HCT116 (cell line): ENCODE measurements at regions not wholly inside any gene's neighbourhood (a gene's known extent, or its start where the extent isn't known, plus 50 kb on each side); places are given as distances from the start of the nearest gene placed in this dataset.

Experiments
- ATAC-seq: fragments of 200-7000 bp; cut with Tn5 transposase; 2 replicates; pipeline ENCODE4 v1.9.1; 2020; ENCODE audit warnings: mild to moderate bottlenecking, moderate library complexity
- BruUV-seq: library from RNA; stranded (reverse); fragments of 400-500 nt; replicated peaks from 2 replicates; lab custom pipeline; 2021; lab: Mats Ljungman, UMichigan
- CTCF ChIA-PET: fragments of 300-600 bp; sonication (Branson Sonifier 250); formaldehyde crosslinking; loops from one replicate; lab custom pipeline; 2021; ENCODE audit warnings: antibody characterized with exemption; lab: Charles Lee
- POLR2A ChIA-PET: fragments of 300-600, 350-600 bp; sonication (Branson Sonifier 250); formaldehyde crosslinking; loops from one replicate; lab custom pipeline; 2021; ENCODE audit warnings: antibody characterized with exemption; lab: Charles Lee
- RAD21 ChIA-PET, 2 experiments: fragments of 300-600 bp; sonication (Branson Sonifier 250); formaldehyde crosslinking; loops; one replicate each; lab custom pipeline; 2023; ENCODE audit warnings: low total read pairs in 2 of 2; ENCODE audit not compliant: uncharacterized antibody in 2 of 2, unreplicated experiment in 2 of 2, low non-redundant PET in 1 of 2; lab: Charles Lee
- DNase-seq: peaks from one replicate; pipeline ENCODE4 v3.0.0-alpha.2; 2010; ENCODE audit warnings: low read depth, low spot score
- H2AFZ ChIP-seq: fragments of 200-600 bp; shearing (Covaris generic), sonication (generic); 2 replicates; pipeline ENCODE4 v1.6.1; 2017; ENCODE audit warnings: low read depth, mixed run types, mixed read lengths, antibody characterized with exemption, low read length; ENCODE audit not compliant: poor library complexity, severe bottlenecking
- H3K27ac ChIP-seq: 2 replicates; pipeline ENCODE4 v1.5.1; 2012; ENCODE audit warnings: low read depth, low read length
- H3K27me3 ChIP-seq: fragments of 200-600 bp; sonication (generic); 2 replicates; pipeline ENCODE4 v1.6.1; 2016; ENCODE audit warnings: mixed run types, low read length, mixed read lengths; ENCODE audit not compliant: insufficient read depth
- H3K36me3 ChIP-seq, 2 experiments: fragments of 200-500 bp in 1 of 2; fragments of 200-600 bp in 1 of 2; sonication (Bioruptor generic) in 1 of 2; sonication (generic) in 1 of 2; 2 replicates each; pipeline versions ENCODE4 v1.5.1 to v1.6.1; 2014 to 2016; ENCODE audit warnings: low read length in 2 of 2, inconsistent platforms in 1 of 2, mixed read lengths in 1 of 2, mixed run types in 1 of 2; ENCODE audit not compliant: insufficient read depth in 2 of 2, control insufficient read depth in 1 of 2
- H3K4me1 ChIP-seq, 2 experiments: fragments of 200-600 bp in 1 of 2; sonication (generic) in 1 of 2; 2 replicates each; pipeline versions ENCODE4 v1.5.1 to v1.6.1; 2012 to 2017; ENCODE audit warnings: low read length in 2 of 2, inconsistent platforms in 1 of 2, mild to moderate bottlenecking in 1 of 2, mixed read lengths in 1 of 2, mixed run types in 1 of 2, moderate library complexity in 1 of 2; ENCODE audit not compliant: insufficient read depth in 2 of 2, control insufficient read depth in 1 of 2
- H3K4me2 ChIP-seq: fragments of 200-600 bp; sonication (generic); 2 replicates; pipeline ENCODE4 v1.6.1; 2017; ENCODE audit warnings: mixed run types, low read length, mixed read lengths
- H3K4me3 ChIP-seq, 2 experiments: fragments of 200-600 bp in 1 of 2; sonication (generic) in 1 of 2; replicated peaks in 1 of 2; 2 replicates each; pipeline ENCODE4 v1.5.1; 2011 to 2016; ENCODE audit warnings: low read length in 2 of 2, control low read depth in 1 of 2, low read depth in 1 of 2, mild to moderate bottlenecking in 1 of 2, mixed read lengths in 1 of 2, mixed run types in 1 of 2
- H3K79me2 ChIP-seq: fragments of 200-600 bp; sonication (generic); 2 replicates; pipeline ENCODE4 v1.6.1; 2017; ENCODE audit warnings: mild to moderate bottlenecking, mixed run types, low read length, moderate library complexity, mixed read lengths; ENCODE audit not compliant: insufficient read depth
- H3K9ac ChIP-seq: fragments of 200-600 bp; sonication (generic); 2 replicates; pipeline ENCODE4 v1.6.1; 2016; ENCODE audit warnings: low read length, mixed read lengths
- H3K9me2 ChIP-seq: fragments of 200-600 bp; sonication (generic), shearing (Covaris generic); 2 replicates; pipeline ENCODE4 v1.6.1; 2017; ENCODE audit warnings: mixed run types, mild to moderate bottlenecking, moderate library complexity; ENCODE audit not compliant: insufficient read depth
- H3K9me3 ChIP-seq, 2 experiments: fragments of 200-500 bp in 1 of 2; fragments of 200-600 bp in 1 of 2; sonication (Bioruptor generic) in 1 of 2; sonication (generic) in 1 of 2; 2 replicates each; pipeline ENCODE4 v1.6.1; 2014 to 2017; ENCODE audit warnings: low read length in 2 of 2, mixed read lengths in 2 of 2, inconsistent platforms in 1 of 2, low read depth in 1 of 2, mild to moderate bottlenecking in 1 of 2, mixed run types in 1 of 2, moderate library complexity in 1 of 2; ENCODE audit not compliant: control insufficient read depth in 1 of 2, insufficient read depth in 1 of 2
- H4K20me1 ChIP-seq: fragments of 200-600 bp; sonication (generic), shearing (Covaris generic); 2 replicates; pipeline ENCODE4 v1.6.1; 2017; ENCODE audit warnings: mixed run types, mild to moderate bottlenecking, moderate library complexity; ENCODE audit not compliant: insufficient read depth
- ATF3 ChIP-seq: IDR thresholded peaks from 2 replicates; pipeline ENCODE4 v1.6.1; 2012
- CTCF ChIP-seq, 3 experiments: fragments of 200-600 bp in 1 of 3; sonication (generic) in 1 of 3; IDR thresholded peaks in 2 of 3; conservative IDR thresholded peaks in 1 of 3; 2 replicates each; pipeline ENCODE4 v1.5.1; 2012 to 2017; ENCODE audit warnings: low read depth in 2 of 3, low read length in 2 of 3, antibody characterized with exemption in 1 of 3, borderline replicate concordance in 1 of 3, control low read depth in 1 of 3, mild to moderate bottlenecking in 1 of 3, mixed read lengths in 1 of 3, mixed run types in 1 of 3, moderate library complexity in 1 of 3; ENCODE audit not compliant: insufficient read depth in 1 of 3
- EGR1 ChIP-seq: IDR thresholded peaks from 2 replicates; pipeline ENCODE4 v1.6.1; 2012; ENCODE audit warnings: low read depth
- ELF1 ChIP-seq: IDR thresholded peaks from 2 replicates; pipeline ENCODE4 v1.6.1; 2012; ENCODE audit warnings: low read depth, borderline replicate concordance
- EZH2 ChIP-seq: fragments of 200-600 bp; sonication (generic); IDR thresholded peaks from 2 replicates; pipeline ENCODE4 v1.6.1; 2017; ENCODE audit warnings: antibody characterized with exemption, mixed run types
- EZH2phosphoT487 ChIP-seq: fragments of 200-600 bp; IDR thresholded peaks from 2 replicates; pipeline ENCODE4 v1.6.1; 2018; ENCODE audit warnings: antibody characterized with exemption, borderline replicate concordance
- MAX ChIP-seq: IDR thresholded peaks from 2 replicates; pipeline ENCODE4 v1.6.1; 2012
- POLR2AphosphoS5 ChIP-seq: IDR thresholded peaks from 2 replicates; pipeline ENCODE4 v1.6.1; 2011; ENCODE audit warnings: mild to moderate bottlenecking, low read depth, low read length, moderate library complexity
- RAD21 ChIP-seq: IDR thresholded peaks from 2 replicates; pipeline ENCODE4 v1.6.1; 2012; ENCODE audit warnings: low read depth, mild to moderate bottlenecking
- SP1 ChIP-seq: IDR thresholded peaks from 2 replicates; pipeline ENCODE4 v1.6.1; 2012; ENCODE audit warnings: low read depth
- SRF ChIP-seq: IDR thresholded peaks from 2 replicates; pipeline ENCODE4 v1.6.1; 2012; ENCODE audit warnings: low read depth
- ZBTB33 ChIP-seq: IDR thresholded peaks from 2 replicates; pipeline ENCODE4 v1.6.1; 2011; ENCODE audit warnings: mild to moderate bottlenecking, low read length, moderate library complexity; ENCODE audit not compliant: insufficient replicate concordance; ENCODE audit errors: extremely low read depth
- ZFX ChIP-seq: fragments of 450-650 bp; IDR thresholded peaks from 2 replicates; pipeline ENCODE4 v1.6.1; 2017
- intact Hi-C: fragments of 100-400 bp; cut with micrococcal nuclease; formaldehyde crosslinking; loops from 2 replicates; pipeline ENCODE4 v1.10.0; 2022

GRCh38 chr6:7479801-7480266 is 61.6 kb upstream of the DSP start:
- H3K79me2 ChIP-seq: no peaks in the 10 kb centered on the region
- no peaks in the 10 kb centered on the region; the same call in 1 of the 2 replicates for H3K9me2 ChIP-seq
- no TSS peak for BruUV-seq
- TF ChIP-seq EGR1 (no peak), CTCF (IDR thresholded peaks at IDR 0.05 in 2 of 3, conservative IDR thresholded peaks at IDR 0.05 in 1 of 3; ENCODE audit: borderline replicate concordance in 1 of 3, insufficient read depth in 1 of 3, low read depth in 2 of 3, low read length in 2 of 3) (no peak), EZH2phosphoT487 (no peak), MAX (peak; percentile 36; the same call in 1 of the 2 replicates), RAD21 (peak; percentile 25; the same call in 1 of the 2 replicates), SP1 (0 out of 2 replicates have a peak, but pooled peaks have one; percentile 38)
- DNase-seq (peak; percentile 51), ATAC-seq (peak; percentile 70)
- no peaks in the 10 kb centered on the region for H3K9me3 ChIP-seq
- peak overlapping the region in 1 of 2 experiments; percentile 35; a peak in 2 of 4 replicates for H3K4me3 ChIP-seq
- CTCF ChIA-PET: no interaction called here
- peak overlapping the region; percentile 94 for H2AFZ ChIP-seq
- no peaks in the 10 kb centered on the region; the same call in 1 of the 2 replicates for H3K27me3 ChIP-seq
- H3K9ac ChIP-seq: no peak overlapping the region
- no peaks in the 10 kb centered on the region for H4K20me1 ChIP-seq
- H3K36me3 ChIP-seq: no peaks in the 10 kb centered on the region
- peak overlapping the region; percentile 68 for H3K4me2 ChIP-seq
- RAD21 ChIA-PET: interaction anchor here in 1 of 2 experiments (0.7 to 1.0 kb wide), 2 partner anchors 51 to 579 kb away, joined by 3 to 5 read pairs; no protein-coding TSS in a partner anchor
- H3K27ac ChIP-seq: no peak overlapping the region
- POLR2A ChIA-PET: no interaction called here
- H3K4me1 ChIP-seq: peaks cover 2 to 9% of the 10 kb centered on the region in 2 experiments; a peak in 3 of 4 replicates
- intact Hi-C loops: no loop called here

GRCh38 chr6:7484666-7485065 is 56.8 kb upstream of the DSP start:
- no peak overlapping the region for H3K4me2 ChIP-seq
- no TSS peak for BruUV-seq
- intact Hi-C loops: no loop called here
- no peak overlapping the region for H3K27ac ChIP-seq
- no peaks in the 10 kb centered on the region; the same call in 1 of the 2 replicates for H3K9me2 ChIP-seq
- H3K4me3 ChIP-seq: no peak overlapping the region
- CTCF ChIA-PET: no interaction called here
- no peaks in the 10 kb centered on the region for H3K27me3 ChIP-seq
- no peaks in the 10 kb centered on the region for H3K36me3 ChIP-seq
- RAD21 ChIA-PET: no interaction called here
- no peak overlapping the region for H2AFZ ChIP-seq
- no peaks in the 10 kb centered on the region for H4K20me1 ChIP-seq
- peaks cover 2 to 6% of the 10 kb centered on the region in 2 experiments; a peak in 3 of 4 replicates for H3K4me1 ChIP-seq
- H3K9me3 ChIP-seq: no peaks in the 10 kb centered on the region
- H3K79me2 ChIP-seq: no peaks in the 10 kb centered on the region
- POLR2A ChIA-PET: no interaction called here
- DNase-seq (no peak), ATAC-seq (no peak)
- H3K9ac ChIP-seq: no peak overlapping the region
- TF ChIP-seq EGR1: no peak
- TF ChIP-seq POLR2AphosphoS5: no peak
- TF ChIP-seq ZFX: no peak
- TF ChIP-seq ELF1: no peak
- no peak for TF ChIP-seq SRF
- TF ChIP-seq EZH2: no peak
- TF ChIP-seq ZBTB33: no peak
- no peak for TF ChIP-seq ATF3
- TF ChIP-seq RAD21: no peak
